ENCODE measurements at regions not wholly inside any gene's neighbourhood (a gene's known extent, or its start where the extent isn't known, plus 50 kb on each side); places are given as distances from the start of the nearest gene placed in this dataset.

DNA sequence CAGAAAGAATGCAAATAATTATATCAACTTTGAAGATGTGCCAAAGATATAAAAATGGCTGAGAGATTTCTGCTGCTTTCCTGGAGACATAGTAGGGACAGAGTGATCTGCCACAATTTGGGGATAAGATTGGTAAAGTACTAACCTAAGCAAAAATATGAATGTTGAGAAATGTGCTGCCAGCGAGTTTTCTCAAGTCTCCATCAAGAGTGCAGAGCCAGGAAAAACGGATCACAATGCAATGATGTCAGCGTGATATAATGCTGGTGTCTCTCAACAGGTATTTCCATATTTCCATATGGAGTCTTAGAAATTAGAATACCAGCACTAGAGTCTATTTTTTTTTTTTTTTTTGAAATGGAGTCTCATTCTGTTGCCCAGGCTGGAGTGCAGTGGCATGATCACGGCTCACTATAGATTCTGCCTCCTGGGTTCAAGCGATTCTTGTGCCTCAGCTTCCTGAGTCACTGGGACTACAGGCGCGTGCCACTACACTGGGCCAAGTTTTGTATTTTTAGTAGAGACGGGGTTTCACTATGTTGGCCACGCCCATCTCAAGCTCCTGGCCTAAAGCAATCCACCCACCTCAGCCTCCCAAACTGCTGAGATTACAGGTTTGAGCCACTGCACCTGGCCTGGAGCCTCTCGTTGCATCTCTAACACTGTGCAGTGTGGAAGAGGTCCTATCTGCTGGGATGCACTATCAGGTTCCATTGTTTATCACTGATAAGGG, 893.5 kb downstream of the TRIML1 start:
- DNase-seq = no peak

DNA sequence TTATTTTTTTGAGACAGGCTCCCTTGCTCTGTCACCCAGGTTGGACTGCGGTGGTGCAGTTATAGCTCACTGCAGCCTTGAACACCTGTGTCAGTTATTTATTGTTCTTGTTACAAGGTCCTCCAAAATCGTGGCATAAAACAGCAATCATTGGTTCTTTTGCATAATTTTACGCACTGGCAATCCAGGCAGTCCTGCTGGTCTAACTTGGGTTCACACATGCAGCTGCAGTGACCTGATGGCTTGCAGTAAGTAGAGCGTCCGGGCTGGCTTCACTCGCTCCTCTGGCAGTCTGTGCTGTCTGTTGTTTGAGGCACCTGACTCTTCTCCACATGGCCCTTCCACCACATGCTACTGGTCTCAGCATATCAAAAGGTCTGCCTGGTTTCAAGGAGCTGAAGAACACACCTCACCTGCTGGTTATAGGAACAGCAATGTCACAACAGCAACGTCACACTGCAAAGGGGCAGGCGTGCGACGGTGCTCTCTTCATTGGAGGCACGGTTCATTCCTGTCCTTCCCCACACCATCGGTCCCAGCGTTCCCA, 894.6 kb downstream of the TRIML1 start:
- no peak for DNase-seq

DNA sequence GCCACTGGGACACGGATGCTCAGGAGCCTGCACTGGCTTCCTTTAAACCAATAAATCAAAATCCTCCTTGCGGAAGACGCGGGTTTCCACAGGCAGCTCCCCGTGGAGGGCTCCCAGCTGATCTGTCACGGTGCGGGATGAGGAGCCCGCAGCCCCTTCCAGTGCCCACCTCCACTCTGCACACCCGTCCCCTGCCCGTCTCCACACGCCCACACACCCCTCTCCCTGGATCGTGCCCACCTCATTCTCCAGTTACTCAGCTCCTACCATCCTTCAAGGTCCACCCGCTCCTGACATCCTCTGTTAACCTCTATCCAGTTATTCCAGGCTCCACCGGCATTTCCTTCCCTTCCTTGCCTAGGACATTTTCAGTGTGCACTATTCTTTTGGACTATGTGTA, 895.9 kb downstream of the TRIML1 start:
- no peak for DNase-seq

DNA sequence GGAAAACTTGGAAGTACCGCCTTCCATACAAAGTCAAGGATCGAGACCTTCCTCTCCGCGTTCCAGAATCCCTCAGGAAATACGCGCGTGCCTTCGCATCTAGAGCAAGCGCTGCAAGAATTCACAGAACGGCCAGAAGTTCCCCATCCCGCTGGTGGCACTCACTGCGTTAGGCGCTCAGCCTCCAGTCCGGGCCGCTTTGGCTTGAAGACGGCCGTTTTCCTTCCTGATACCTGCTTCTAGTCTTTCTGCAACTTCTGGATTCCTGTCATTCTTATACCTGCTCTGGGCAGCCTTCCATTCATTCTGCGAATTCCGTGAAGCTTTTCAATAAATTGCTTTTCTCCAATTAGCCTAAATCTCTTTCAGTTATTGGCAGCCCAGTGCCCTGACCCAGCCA, 896.4 kb downstream of the TRIML1 start:
- no peak for DNase-seq

DNA sequence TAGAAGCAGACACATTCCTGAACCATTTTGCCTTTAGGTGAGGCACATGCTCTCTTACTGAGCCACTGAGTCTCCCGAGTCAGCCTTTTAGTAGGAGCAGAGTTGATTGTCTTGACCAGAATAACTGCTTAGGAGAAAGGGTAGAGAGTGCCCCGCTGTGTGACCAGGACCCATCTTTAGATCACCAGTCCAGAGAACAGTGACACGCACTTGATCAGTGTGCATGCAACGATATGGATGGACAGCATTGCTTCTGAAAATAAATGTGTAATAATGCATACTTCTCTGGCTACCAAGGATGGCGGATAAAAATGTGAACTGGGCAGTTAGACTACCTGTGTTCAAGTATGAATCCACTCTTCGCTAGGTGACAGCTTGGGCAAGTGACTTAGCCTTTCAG, 897.7 kb downstream of the TRIML1 start:
- no peak for DNase-seq

DNA sequence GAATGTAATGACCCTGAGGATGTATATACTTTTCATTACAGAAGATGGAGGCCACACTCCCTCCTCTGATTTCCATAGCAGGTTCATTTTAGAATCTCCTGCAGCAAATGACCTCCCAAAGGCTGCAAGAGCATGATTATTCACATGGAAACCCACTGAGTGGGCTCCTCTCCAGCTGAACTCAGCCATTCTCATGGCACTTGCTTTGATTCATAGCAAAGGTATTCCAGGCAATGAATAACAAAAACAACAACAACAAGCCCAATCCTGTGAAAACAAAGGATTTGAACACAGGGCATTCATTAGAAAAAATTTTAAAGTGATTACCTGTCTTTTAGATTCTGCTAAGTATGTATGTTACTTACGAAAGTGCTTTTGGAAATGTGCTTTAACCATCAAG, 894.0 kb upstream of the FRG1 start:
- DNase-seq = no peak

DNA sequence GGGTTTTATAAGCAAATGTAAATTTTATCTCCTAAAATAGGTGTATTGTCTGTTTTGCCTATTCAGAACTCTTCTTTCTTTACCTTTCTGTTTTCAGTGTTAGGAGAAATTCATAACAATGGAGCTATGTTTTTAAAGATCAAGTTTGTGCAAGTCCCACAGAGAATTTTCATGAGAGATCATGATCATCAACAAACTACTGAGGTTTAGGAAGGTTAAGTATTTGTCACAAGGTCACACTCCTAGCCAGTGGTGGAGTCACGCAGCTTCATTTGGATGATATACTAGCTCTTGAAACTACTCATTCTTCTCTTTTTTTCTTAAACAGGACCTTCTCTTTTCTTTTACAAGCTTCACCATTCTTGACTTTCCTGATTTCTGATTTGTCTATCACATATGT, 892.6 kb upstream of the FRG1 start:
- no peak for DNase-seq

DNA sequence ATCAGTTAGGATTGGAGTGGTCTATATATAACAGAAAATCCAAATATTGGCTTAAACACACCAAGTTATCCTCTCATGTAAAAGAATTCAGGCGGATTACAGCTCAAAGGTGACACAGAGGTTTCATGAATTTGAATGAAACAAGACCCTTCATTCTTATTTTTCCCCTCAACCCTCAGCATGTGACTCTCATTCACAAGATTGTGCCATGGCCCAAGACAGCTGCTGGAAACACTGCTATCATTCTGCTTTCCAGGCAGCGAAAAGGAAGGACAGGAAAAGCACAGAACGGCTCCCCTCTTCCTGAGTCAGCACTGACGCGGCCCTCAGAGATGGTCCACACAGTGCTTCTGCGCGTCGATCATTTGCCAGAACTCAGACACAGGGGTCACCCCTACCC, 891.0 kb upstream of the FRG1 start:
- DNase-seq = no peak

DNA sequence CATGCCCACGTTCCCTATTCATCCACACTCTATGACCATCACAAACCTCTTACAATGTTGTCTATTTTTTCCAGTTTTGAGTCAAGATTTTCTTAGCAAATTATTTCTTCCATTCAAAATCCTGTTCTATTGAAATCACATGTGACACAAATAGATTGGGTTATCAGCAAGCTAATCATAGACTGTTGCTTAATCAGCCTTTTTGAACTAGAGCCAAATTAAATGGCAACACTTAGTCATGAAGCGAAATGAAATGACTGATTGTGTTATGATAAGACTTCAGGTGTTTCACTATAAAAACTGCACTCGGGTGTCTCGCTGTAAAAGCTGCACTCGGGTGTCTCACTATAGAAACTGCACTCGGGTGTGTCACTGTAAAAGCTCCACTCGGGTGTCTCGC, 890.0 kb upstream of the FRG1 start:
- no peak for DNase-seq

DNA sequence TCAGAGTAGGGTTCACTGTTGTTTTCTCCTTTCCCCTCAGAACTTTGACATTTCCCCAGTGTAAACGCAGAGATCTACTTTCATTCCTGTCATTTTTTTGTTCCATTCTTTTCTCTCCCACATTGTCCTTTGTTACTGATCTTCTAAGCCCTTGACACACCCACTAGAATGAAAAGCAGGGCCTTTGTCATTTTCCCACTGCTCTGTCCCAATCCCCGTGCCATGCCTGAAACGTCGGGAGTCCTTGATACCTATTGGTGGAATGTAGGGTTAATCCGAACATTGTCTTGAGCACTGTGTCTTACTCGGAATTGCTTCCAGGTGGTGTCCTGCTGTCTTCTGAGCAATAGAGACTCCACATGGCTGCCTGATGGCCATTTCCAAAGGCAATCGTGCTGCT, 887.1 kb upstream of the FRG1 start:
- DNase-seq = no peak

DNA sequence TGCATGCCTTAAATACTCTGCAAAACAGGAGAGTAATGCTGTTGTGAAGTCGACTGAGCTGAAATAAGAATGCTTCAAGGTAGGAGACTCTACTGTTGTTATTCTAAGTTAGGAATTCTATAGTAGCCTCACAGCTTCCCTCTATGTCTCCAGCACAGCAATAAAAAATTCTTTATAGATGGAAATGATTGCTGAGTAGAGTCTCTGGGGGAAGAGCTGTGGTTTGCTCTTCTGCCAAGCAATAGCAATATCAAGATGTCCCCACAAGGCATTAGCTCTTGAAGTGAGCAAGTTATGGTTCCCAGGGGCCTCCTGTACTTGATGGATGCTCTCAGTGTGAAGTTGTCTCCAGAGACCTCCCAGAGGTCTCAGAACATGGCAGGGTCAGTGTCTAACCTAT, 880.6 kb upstream of the FRG1 start:
- DNase-seq = no peak

DNA sequence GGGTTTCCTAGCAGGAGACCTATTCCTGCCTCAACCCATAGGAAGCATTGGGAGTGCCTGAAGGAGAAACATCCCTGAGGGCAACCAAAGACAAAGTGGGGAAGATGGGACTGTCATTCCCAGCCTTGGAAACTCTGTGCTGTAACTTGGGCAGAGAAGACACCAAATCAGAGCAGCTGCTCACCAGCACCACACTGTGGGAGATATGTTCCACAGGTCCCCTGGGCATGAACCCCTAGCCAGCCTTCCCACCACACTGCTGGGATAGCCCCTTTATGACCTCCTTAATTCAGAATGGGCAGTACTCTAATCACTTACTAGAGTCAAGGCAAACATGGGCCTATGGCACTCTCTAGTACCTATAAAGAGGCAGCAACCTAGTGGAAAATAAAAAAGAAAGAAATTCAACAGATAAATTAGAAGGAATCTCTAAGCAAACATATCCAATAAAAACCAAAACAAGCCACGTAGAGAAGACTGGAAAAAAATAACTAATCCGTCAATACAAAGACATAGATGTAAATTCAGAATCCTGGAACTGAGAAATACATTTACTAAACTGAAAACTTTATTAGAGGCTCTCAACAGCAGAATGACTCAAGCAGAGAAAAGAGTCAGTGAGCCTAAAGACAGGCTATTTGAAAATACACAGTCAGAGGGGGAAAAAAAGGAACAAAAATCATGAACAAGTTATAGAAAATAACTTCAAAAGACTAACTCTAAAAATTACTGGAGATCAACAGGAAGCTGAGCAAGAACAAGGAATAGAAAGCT, 878.4 kb upstream of the FRG1 start:
- DNase-seq = no peak

DNA sequence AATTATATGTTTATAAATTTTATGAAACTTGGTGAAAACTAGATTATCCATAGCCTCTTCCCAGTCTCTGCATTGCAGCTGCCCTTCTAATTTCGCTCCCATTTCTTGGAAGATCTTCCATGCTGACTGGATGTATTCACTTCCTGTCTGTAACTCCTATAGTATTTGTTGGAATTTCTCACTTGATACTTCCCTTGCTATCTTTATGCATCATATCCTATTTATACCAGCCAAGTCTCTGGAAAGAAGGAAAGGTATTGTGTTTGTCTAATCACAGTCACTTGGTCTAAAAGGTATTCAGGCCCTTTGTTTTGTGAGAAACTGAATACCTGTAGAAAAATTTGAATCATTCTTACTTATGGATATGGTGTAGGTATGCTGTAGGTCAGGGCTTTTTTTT, 870.9 kb upstream of the FRG1 start:
- DNase-seq = no peak

DNA sequence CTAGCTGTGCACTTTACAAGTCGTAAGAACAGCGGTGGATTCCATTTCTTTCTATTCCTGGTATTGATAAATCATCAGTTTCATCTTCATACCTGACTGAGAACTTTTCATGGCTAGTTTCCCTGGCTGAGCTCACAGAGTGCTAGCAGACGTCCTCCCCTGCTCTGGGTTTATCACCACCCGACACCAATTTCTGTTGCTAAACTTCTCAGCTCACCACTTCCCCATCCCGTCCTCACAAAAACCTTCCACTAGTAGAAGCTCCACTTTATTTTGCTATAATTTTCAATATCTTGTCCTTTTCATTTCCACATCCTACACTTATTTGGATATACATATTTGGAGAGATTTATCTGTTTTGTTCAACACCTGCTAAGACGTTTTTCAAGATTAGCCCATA, 869.4 kb upstream of the FRG1 start:
- no peak for DNase-seq

DNA sequence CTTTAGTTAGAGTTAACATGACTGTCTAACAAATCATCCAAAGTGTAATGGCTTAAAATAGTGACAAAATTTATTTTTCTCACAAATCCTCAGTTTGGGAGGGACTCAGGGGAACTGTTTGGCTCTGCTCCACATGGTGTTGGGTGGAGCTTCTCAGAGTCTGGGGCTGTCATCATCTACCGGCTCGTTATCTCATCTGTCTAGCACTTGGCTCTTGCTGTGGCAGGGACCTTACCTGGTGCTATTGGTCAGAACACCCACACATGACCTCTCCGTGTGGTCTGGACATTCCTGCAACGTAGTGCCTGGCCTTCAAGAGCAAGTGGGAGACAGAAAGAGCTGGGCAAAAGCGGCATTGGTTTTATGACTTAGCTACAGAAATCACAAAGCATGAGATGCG, 866.9 kb upstream of the FRG1 start:
- DNase-seq = no peak

DNA sequence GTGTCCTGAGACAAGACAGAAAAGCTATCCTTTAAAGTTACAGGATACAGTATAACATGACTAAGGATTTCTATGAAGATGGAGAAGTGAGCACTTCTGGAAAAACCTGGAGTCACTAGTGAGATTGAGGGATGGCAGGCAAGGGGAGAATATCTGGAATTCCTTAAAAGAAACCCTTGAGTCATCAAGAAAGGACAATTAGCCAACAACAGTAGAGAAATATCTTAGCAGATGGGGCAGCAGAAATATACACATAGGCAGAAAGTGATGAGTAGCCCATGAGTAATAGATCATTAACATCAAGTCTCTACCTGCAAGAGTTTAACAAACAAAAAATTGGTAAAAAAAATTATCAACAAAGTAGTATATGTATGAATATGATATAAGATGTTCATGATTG, 858.8 kb upstream of the FRG1 start:
- no peak for DNase-seq

DNA sequence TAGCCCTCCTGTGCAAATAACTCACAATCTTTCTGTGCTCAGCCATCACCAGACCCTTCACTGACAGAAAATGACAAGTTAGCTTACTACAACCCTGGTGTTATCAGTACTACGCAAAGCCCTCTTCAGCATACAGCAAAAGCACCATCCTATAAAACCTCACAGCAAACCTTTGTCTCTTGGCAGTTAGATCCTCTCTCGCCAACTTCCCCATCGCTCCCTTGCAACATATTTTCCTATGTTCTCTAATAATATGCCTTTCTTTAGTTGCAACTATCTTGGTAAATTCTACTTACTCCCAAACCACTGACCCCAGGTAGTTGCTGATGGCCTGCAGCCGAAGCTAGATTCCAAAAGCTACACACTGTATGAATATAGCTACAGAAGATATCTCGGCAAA, 856.9 kb upstream of the FRG1 start:
- DNase-seq = no peak

DNA sequence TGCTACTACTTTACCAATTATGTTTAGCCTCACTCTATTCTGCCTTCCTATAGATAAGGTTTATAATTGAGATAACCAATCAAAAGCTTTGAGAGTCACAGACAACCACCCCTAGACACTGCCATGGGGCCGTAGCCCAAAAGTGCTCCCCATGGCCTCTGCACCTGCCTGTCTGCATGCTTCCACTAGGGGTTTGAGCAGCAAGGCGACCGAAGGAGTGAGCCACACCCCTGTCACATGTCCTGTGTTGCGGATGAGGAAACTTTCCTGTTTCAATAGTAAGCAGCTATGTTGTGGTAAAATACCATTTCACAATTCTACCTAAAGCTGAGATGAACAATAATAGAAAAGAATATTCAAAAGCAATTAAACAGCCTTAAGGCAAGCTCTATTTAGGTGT, 856.0 kb upstream of the FRG1 start:
- DNase-seq = no peak

DNA sequence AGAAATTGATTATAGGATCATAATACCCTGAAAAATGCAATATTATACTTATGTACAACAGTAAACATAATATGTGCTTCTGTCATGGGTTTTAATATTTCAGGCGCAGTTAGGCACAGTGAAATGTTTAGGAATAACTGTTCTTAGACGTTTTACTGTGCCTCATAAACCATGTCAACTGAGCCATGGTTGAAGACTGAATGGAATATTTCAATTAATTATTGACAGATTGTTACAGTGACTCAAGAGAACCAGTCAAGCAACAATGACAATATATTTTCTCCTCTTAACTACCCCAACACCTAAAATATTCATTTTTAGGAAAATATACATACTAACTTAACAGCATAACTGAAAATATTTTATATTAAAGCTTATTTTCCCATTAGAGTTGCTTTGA, 852.7 kb upstream of the FRG1 start:
- DNase-seq = no peak

DNA sequence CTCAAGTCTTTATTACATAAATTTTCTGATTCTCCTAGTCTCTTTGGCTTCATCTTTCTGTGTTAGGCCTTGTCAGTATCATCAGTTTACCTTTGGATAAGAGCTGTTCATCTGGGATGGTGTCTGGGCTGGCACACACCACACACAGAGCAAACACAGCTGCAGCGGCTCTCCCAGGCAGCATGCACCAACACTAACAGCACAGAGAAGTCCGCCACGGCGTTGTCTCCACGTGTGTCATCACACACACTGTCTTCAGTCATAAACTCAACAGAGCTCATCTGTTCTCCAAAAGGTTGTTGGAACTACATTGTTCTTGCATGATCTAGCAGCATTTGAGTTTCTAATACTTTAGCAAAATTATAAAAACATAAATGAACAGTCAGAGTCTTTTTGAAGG, 851.9 kb upstream of the FRG1 start:
- no peak for DNase-seq

DNA sequence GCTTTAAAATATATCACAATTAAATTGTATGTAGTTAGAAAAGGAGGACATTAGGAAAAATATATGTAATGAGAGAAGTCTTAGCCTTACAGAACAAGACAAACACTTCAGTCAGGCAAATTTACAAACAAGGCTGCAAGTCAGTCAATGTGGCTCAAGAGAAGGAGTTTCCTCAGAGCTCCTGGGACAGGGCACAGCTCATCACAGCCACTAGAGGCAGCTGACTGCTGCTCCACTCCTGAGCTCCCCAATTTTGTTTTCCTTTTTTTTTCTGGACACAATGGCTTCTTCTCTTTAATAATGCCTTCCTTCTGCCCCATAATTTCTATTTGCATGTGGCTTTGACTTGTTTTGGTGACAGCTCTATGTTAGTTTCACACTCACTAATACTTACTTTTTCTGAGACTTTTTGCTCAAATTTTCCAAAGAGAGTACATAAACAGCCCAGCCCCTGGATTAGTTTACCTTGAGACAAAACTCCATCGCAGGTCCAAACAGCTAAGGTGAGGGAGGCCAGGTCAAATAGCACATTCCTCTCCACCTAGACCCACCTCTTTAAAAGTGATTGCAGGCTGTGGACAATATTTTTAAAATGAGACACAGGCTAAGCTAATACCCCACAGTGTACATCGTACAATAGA, 850.4 kb upstream of the FRG1 start:
- DNase-seq = peak in 1 of 2 donors; percentile 9

DNA sequence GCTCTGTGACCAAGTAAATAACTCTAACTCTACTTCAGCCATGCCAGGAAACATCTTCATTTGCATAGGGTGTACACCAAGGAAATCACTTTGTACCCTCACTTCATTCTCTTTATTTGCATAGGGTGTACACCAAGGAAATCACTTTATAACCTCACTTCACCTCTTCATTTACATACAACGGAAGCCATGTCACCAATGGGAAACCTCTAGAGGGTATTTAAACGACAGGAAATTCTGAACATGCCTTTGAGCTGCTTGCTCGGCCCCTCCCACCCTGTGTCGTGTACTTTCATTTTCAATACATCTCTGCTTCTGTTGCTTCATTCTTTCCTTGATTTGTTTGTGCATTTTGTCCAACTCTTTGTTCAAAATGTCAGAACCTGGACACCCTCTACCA, 848.1 kb upstream of the FRG1 start:
- no peak for DNase-seq

DNA sequence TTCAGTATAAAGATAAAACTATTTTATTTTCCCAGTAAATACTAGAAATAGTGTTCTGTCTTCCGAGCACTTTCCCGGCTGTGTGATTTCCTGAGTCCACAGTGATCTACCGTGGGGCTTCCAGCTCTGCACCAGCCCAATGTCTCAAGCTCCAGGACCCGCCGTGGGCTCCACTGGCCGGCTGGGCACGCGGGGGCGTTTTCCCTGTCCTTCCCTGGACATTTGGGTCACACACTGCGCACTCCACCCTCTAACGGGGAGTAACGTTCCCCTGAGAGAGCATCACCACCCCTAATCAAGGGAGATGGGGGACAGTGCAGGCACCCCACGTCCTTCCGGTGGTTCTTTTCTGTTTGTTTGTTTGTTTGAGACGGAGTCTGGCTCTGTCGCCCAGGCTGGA, 844.6 kb upstream of the FRG1 start:
- no peak for DNase-seq

Measured in right lung (tissue), 2 donors.